Activated naive CD8-positive, alpha-beta T cell (primary cell): ENCODE measurements at regions not wholly inside any gene's neighbourhood (a gene's known extent, or its start where the extent isn't known, plus 50 kb on each side); places are given as distances from the start of the nearest gene placed in this dataset.

Source experiments
- H3K27ac Mint-ChIP-seq: one replicate; pipeline ENCODE4 v1.8.0; 2021; ENCODE audit warnings: mixed read lengths
- H3K27me3 Mint-ChIP-seq: one replicate; pipeline ENCODE4 v1.8.0; 2021; ENCODE audit warnings: mixed read lengths
- H3K36me3 Mint-ChIP-seq: one replicate; pipeline ENCODE4 v1.8.0; 2021; ENCODE audit warnings: mixed read lengths
- H3K4me1 Mint-ChIP-seq: one replicate; pipeline ENCODE4 v1.8.0; 2021; ENCODE audit warnings: low read depth, mixed read lengths
- H3K4me3 Mint-ChIP-seq: one replicate; pipeline ENCODE4 v1.8.0; 2021; ENCODE audit warnings: mild to moderate bottlenecking, mixed read lengths
- H3K9me3 Mint-ChIP-seq: one replicate; pipeline ENCODE4 v1.8.0; 2021; ENCODE audit warnings: low read depth, mixed read lengths

- H3K4me3 Mint-ChIP-seq: no peak overlapping the region
- H3K9me3 Mint-ChIP-seq: no peaks in the 10 kb centered on the region
- no peaks in the 10 kb centered on the region for H3K36me3 Mint-ChIP-seq
- H3K4me1 Mint-ChIP-seq: peaks cover 20% of the 10 kb centered on the region
- no peak overlapping the region for H3K27ac Mint-ChIP-seq
- H3K27me3 Mint-ChIP-seq: no peaks in the 10 kb centered on the region
These were observed 495.8 kb downstream of the NTRK3 start for GRCh38 chr15:87760547-87761314.

GRCh38 chr15:87758794-87759418 lies 497.6 kb downstream of the NTRK3 start:
- Mint-ChIP-seq H3K27ac (no peak overlapping the region), H3K36me3 (no peaks in the 10 kb centered on the region), H3K27me3 (no peaks in the 10 kb centered on the region), H3K4me1 (peaks cover 20% of the 10 kb centered on the region), H3K9me3 (no peaks in the 10 kb centered on the region), H3K4me3 (no peak overlapping the region)

DNA sequence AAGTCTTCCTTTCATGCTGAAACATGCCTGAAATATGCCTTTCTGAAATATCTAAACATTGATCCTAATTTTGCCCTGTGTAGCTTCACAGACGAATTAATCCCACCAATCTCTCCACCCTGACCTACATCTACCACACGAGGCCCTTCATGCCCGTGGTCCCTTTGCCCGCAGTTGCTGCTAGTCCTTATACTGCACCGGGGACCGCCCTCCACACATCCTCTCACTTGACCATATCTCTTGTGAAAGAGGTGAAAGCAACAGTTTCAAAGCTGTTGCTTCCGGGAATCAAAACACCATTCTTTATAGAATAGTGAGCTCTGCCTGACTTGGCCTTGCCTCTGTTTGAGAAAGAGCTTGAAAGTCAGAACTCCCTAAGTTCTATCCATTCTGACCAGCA lies 499.5 kb downstream of the NTRK3 start:
- no peak overlapping the region for H3K27ac Mint-ChIP-seq

GRCh38 chr15:87756072-87756471 lies 500.5 kb downstream of the NTRK3 start:
- no peak overlapping the region for H3K4me3 Mint-ChIP-seq
- peaks cover 9% of the 10 kb centered on the region for H3K4me1 Mint-ChIP-seq
- no peaks in the 10 kb centered on the region for H3K27me3 Mint-ChIP-seq
- no peaks in the 10 kb centered on the region for H3K9me3 Mint-ChIP-seq
- no peaks in the 10 kb centered on the region for H3K36me3 Mint-ChIP-seq
- no peak overlapping the region for H3K27ac Mint-ChIP-seq

More for the DNA sequence above, 499.5 kb downstream of the NTRK3 start:
- H3K9me3 Mint-ChIP-seq: no peaks in the 10 kb centered on the region
- H3K36me3 Mint-ChIP-seq: no peaks in the 10 kb centered on the region
- no peaks in the 10 kb centered on the region for H3K27me3 Mint-ChIP-seq
- H3K4me1 Mint-ChIP-seq: peaks cover 19% of the 10 kb centered on the region
- no peak overlapping the region for H3K4me3 Mint-ChIP-seq

DNA sequence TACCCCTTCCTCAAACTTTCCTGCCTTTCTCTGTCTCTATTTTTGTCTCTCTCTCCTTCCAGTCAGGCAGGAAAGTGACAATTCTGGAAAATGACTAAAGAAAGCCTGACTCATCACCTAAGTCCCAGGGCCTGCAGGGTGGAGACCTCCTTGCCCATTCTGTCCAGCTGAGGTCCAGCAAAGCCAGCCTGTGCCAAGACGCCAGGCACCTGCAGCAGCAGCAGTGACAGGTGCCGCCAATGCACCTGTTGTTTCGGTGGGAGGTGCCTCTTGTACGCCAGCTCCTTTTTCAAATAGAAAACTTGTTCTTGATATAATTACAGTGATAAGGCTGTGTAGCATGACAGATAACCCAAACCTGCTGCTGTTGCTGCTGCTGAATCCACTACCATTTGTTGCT lies 501.3 kb downstream of the NTRK3 start:
- no peaks in the 10 kb centered on the region for H3K36me3 Mint-ChIP-seq
- no peak overlapping the region for H3K27ac Mint-ChIP-seq
- H3K27me3 Mint-ChIP-seq: no peaks in the 10 kb centered on the region
- H3K4me3 Mint-ChIP-seq: no peak overlapping the region
- no peaks in the 10 kb centered on the region for H3K9me3 Mint-ChIP-seq
- peaks cover 9% of the 10 kb centered on the region for H3K4me1 Mint-ChIP-seq

DNA sequence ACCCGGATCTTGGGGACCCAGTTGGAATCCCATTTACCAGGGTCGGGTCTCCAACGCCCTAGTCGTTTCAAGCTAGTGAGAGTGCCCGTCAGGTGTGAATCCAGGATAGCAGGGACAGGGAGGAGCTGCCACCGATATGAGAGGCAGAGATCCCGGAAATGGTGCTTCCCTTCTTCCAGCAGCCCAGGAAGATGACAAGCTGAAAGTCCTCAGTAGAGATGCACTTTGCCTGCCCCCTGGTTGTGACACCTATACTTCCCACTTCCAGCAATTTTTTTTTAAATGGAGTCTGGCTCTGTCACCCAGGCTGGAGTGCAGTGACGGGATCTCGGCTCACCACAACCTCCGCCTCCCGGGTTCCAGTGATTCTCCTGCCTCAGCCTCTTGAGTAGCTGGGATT lies 503.0 kb downstream of the NTRK3 start:
- Mint-ChIP-seq H3K27me3 (no peaks in the 10 kb centered on the region), H3K36me3 (no peaks in the 10 kb centered on the region), H3K27ac (no peak overlapping the region), H3K4me3 (no peak overlapping the region), H3K4me1 (peaks cover 9% of the 10 kb centered on the region), H3K9me3 (no peaks in the 10 kb centered on the region)

DNA sequence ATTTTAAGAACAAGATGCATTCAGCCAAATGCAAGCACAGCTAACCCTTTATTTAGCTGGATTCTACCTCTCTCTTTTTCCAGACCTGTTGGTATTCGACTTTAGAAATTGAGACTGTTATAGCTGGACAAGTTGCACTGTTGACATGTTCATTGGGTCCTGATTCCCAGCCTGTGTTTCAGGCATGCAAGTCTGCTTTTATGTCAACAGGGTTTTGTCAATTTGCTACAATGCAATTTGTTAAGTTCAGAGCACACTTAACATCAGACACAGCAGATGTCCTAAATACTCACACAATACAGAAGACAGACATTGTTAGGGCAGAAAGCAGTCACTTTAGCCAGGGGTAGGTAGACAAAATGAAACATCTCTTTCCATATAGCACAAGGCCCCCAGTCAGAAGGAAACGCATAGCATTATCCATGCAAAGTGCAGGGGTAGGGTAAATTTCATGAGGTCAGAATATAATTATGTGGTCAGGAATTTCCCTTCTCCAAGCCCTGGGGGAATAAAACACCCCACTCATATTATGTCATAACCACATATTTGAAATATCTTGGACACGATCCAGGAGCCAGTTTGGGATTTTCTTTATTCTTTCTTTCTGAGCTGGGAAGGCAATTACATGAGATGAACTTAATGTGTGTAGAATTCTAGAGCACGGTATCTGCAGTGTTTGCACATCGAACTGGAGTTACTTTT lies 504.1 kb downstream of the NTRK3 start:
- H3K4me1 Mint-ChIP-seq: peaks cover 9% of the 10 kb centered on the region
- no peaks in the 10 kb centered on the region for H3K36me3 Mint-ChIP-seq
- no peak overlapping the region for H3K27ac Mint-ChIP-seq
- peaks cover 4% of the 10 kb centered on the region for H3K27me3 Mint-ChIP-seq
- H3K9me3 Mint-ChIP-seq: no peaks in the 10 kb centered on the region
- H3K4me3 Mint-ChIP-seq: no peak overlapping the region

DNA sequence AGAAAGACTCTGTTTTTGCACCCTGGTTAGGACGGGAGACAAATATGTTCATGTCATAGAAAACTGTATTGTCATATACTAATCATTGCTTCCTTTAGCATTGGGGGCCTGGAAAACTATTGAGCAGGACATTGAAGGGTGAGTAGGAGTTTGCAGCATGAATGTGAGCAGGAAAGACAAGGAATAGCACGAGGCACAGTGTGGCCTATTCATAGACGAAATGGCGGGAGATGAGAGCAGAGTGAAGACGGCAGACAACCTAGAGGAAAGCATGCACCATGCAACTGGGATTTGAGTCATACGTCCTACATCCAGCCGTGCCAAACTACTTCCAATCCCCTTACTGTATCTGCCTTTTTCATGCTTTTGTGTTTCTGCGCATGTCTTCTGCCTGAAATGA lies 508.1 kb downstream of the NTRK3 start:
- Mint-ChIP-seq H3K4me1 (peaks cover 9% of the 10 kb centered on the region), H3K27ac (no peak overlapping the region), H3K36me3 (no peaks in the 10 kb centered on the region), H3K4me3 (no peak overlapping the region), H3K27me3 (peaks cover 4% of the 10 kb centered on the region), H3K9me3 (no peaks in the 10 kb centered on the region)

GRCh38 chr15:87747087-87747486 lies 509.5 kb downstream of the NTRK3 start:
- Mint-ChIP-seq H3K4me3 (no peak overlapping the region), H3K27me3 (peaks cover 4% of the 10 kb centered on the region), H3K27ac (no peak overlapping the region), H3K9me3 (no peaks in the 10 kb centered on the region), H3K4me1 (no peaks in the 10 kb centered on the region), H3K36me3 (no peaks in the 10 kb centered on the region)

GRCh38 chr15:87746333-87746732 lies 510.2 kb downstream of the NTRK3 start:
- H3K27ac Mint-ChIP-seq: no peak overlapping the region
- H3K4me1 Mint-ChIP-seq: no peaks in the 10 kb centered on the region
- H3K4me3 Mint-ChIP-seq: no peak overlapping the region
- no peaks in the 10 kb centered on the region for H3K9me3 Mint-ChIP-seq
- peaks cover 4% of the 10 kb centered on the region for H3K27me3 Mint-ChIP-seq
- no peaks in the 10 kb centered on the region for H3K36me3 Mint-ChIP-seq

DNA sequence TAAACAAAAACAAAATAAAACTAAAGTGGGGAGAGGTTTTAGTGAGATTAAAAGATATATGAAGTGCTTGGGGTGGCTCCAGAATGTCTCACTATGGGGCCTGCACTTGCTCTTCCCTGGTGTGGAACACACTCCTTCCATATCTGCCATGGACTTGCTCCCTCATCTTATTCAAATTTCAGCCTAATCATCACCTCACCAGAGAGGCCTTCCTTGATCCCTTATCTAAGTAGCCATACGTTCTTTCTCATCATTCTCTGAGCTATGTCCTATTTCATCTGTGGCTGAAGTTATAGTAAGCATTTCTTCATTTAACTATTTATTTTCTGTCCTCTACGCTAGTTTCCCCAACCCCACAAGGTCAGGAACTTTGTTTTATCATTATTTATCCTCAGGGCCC lies 511.7 kb downstream of the NTRK3 start:
- Mint-ChIP-seq H3K4me1 (no peaks in the 10 kb centered on the region), H3K4me3 (no peak overlapping the region), H3K36me3 (no peaks in the 10 kb centered on the region), H3K27ac (no peak overlapping the region), H3K27me3 (peaks cover 4% of the 10 kb centered on the region), H3K9me3 (no peaks in the 10 kb centered on the region)

DNA sequence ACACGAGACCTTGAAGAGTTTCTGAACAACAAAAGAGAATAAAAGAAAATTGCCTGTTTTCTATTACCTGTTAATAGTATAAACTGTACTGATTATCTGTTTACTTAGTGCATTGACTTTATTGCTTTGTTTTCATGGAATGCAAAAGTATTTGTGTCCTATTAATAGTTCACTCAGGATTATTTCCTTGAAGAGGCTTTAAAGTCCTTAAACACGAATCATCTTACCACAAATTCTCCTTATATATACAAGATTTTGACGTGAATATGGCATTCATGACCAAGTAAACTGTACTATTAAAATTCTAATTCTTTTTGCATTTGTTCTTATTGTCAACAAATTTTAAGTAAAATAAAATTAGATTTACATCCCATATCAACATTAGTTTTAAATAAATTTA lies 513.0 kb downstream of the NTRK3 start:
- H3K36me3 Mint-ChIP-seq: no peaks in the 10 kb centered on the region

DNA sequence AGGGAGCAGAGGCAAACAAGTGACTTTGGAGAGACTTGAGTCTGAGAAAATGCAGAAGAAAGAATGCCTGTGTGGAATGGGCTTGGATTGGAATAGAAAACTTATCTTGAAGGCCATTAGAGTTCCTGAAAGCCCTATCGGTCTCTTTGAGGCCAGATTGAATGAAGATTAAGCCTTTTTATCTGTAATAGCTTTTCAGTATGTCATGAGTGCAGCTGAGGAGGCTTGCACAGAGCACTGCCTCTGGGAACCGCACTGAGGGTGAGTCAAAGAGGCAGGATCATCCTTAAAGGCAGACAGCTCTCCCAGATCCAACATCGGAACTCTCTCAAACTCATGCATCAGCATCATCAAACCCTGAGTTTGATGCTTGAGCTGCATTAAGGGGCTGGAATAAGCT lies 515.2 kb downstream of the NTRK3 start:
- H3K27ac Mint-ChIP-seq: no peak overlapping the region
- H3K27me3 Mint-ChIP-seq: no peaks in the 10 kb centered on the region
- no peaks in the 10 kb centered on the region for H3K9me3 Mint-ChIP-seq
- no peak overlapping the region for H3K4me3 Mint-ChIP-seq
- peaks cover 10% of the 10 kb centered on the region for H3K4me1 Mint-ChIP-seq
- H3K36me3 Mint-ChIP-seq: no peaks in the 10 kb centered on the region

More for the DNA sequence above, 513.0 kb downstream of the NTRK3 start:
- Mint-ChIP-seq H3K4me1 (no peaks in the 10 kb centered on the region), H3K27me3 (peaks cover 4% of the 10 kb centered on the region), H3K27ac (no peak overlapping the region), H3K9me3 (no peaks in the 10 kb centered on the region), H3K4me3 (no peak overlapping the region)

DNA sequence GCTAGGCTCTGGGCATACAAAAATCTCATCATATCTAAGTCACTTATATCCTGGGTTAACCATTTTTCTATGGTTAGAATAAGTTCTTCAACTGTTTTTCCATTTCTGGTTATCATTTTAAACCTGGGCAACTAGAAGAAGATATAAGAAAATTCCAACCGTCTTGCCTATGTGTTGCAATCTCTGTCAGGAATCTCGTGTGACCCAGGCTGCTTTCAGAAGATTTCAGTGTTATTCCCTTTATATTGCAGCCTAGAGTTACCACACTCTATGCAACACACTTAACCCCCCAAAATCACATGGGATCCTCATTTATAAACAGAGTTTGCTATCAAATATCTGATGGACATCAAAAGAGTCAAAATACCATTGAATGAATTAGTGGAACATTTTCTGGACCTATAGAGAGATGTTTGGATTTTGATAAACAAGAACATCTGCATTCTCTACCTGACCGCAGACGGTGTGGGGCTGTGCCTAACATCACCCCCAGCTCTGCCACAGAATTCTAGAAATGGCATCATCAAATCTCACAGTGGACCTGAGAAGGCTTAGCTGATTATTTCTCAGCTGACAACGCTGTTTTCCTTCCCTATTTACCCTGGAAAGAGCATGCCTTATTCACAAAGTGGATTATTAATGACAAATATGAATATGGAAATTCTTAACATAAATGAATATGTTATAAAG lies 515.7 kb downstream of the NTRK3 start:
- H3K27ac Mint-ChIP-seq: no peak overlapping the region
- H3K9me3 Mint-ChIP-seq: no peaks in the 10 kb centered on the region
- H3K4me1 Mint-ChIP-seq: peaks cover 15% of the 10 kb centered on the region
- H3K27me3 Mint-ChIP-seq: no peaks in the 10 kb centered on the region
- no peak overlapping the region for H3K4me3 Mint-ChIP-seq
- H3K36me3 Mint-ChIP-seq: no peaks in the 10 kb centered on the region

- H3K27ac Mint-ChIP-seq: no peak overlapping the region
- peaks cover 15% of the 10 kb centered on the region for H3K4me1 Mint-ChIP-seq
- no peak overlapping the region for H3K4me3 Mint-ChIP-seq
- H3K27me3 Mint-ChIP-seq: no peaks in the 10 kb centered on the region
- H3K36me3 Mint-ChIP-seq: no peaks in the 10 kb centered on the region
- no peaks in the 10 kb centered on the region for H3K9me3 Mint-ChIP-seq
These were observed 516.7 kb downstream of the NTRK3 start for GRCh38 chr15:87739866-87740265.
